Posterior cingulate gyrus (tissue), 11 donors: ENCODE measurements at regions not wholly inside any gene's neighbourhood (a gene's known extent, or its start where the extent isn't known, plus 50 kb on each side); places are given as distances from the start of the nearest gene placed in this dataset.

ENCODE experiments used
- DNase-seq, 10 donors: peaks; one replicate each; pipeline versions ENCODE4 v3.0.0 to v3.0.0-alpha.2; 2020 to 2021; ENCODE audit warnings: mixed read lengths in 3 of 10
- intact Hi-C: fragments of 100-400 bp; cut with DNase I; formaldehyde crosslinking; loops from one replicate; pipeline ENCODE4 v1.15.1; 2023

GRCh38 chrY:14139521-14139920, 83.5 kb downstream of the VCY1B start:
- intact Hi-C loops = no loop called here
- DNase-seq = no peak

DNA sequence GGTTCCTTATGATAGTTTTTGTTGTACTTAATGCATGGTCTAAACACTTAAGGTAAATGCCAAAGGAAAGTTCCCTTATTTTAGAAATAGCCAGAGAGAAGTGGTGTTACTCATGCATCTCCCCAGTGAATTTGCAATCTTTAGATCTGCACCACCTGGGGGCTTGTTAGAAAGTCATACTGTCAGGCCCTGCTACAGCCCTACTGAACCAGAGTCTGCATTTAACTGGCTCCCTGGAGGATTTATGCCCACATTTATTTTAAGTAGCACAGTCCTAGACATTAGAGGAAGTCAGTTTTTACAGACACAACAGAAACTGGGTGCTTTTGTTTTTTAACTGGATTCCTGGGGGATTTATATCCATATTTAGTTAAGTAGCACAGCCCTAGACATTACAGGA, 89.6 kb downstream of the VCY1B start:
- no peak for DNase-seq
- intact Hi-C loops = no loop called here

- DNase-seq = no peak
- intact Hi-C loops = no loop called here
Observed at GRCh38 chrY:14182776-14183175, 126.7 kb downstream of the VCY1B start.

DNA sequence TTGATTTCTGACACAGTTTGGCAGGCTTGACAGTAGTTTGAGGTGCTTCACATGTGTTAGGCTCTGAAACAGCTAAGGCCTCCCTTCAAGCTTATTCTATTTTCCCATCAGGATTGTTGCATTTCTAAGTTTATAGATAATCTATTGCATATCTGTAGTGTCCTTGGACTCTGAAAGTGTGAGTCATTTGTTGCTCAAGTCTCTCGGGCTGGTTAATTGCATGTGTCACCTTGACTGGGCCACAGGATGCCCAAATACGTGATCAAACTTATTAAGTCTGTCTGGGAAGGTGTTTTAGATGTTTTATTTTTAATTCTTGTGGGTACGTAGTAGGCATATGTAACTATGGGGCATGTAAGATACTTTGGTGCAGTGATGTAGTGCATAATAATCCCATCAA, 166.0 kb downstream of the VCY1B start:
- intact Hi-C loops = no loop called here
- no peak for DNase-seq

- intact Hi-C loops = no loop called here
- no peak for DNase-seq
Observed at GRCh38 chrY:14231703-14232102, 175.7 kb downstream of the VCY1B start.

- DNase-seq = no peak
- intact Hi-C loops = no loop called here
Observed at GRCh38 chrY:14235070-14235469, 179.0 kb downstream of the VCY1B start.

DNA sequence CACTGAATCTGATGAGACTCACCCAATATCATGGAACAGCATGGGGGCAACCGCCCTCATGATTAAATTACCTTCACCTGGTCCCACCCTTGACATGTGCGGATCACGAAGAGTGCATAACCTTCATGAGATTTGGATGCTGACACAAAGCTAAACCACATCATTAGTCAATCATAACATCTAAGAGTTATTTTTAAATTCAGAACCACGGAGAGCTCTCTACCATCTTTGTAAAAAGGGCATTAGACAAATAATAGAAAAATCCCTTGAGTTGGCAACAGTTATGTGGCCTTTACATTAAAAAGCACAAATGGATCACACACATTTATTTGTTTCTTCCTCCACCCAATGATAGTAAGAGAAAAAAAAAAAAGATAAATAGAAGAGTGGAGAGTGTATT, 182.2 kb downstream of the VCY1B start:
- intact Hi-C loops = no loop called here
- DNase-seq = no peak

DNA sequence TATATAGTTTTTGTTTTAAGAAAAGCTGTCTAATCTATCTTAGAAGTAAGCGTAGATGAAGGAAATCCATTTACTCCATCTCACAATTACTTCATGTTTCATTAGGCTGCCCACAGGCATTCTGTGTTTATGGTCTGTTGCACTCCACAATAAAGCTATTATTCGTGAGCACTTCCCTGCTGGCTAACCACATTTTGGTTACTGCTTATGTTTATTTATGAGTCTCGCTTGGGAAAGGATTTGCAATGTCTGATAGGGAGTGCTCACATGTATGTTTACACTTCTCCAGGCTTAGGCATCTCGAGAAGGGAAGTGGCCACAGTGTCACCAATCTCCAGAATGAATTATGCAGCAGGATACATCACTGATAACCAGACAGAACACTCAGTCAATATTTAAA, 190.9 kb downstream of the VCY1B start:
- DNase-seq = peak in 1 of 10 donors; percentile 4
- intact Hi-C loops = no loop called here

DNA sequence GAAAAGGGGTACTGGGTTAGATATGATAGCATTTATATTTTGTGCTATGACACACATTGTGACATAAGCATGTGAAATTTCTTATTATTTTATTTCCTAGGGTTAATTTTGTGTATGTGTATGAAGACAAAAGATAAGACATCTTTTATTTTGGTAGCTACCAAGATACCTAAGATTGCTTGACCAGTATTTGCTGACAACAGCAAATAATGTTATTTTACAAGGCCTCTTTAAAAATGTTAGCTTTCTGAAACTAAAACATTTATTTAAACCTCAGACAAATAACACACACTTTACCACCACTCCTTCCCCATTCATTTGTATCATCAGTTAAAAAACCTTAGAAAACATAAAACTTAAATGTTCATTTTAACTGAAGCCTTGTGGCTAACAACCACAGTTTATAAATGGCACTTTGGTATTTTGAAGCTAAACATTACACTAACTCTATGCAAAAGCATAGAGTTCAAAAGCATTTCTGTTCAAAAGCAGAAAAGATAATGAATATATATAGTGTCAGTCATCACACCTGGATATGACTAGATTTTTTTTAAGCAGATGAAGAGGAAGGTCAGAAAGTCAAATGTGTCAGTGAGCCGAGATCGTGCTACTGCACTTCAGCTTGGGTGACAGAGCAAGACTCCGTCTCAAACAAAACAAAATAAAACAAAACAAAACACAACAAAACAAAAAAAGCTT, 193.0 kb downstream of the VCY1B start:
- no peak for DNase-seq
- intact Hi-C loops = no loop called here

DNA sequence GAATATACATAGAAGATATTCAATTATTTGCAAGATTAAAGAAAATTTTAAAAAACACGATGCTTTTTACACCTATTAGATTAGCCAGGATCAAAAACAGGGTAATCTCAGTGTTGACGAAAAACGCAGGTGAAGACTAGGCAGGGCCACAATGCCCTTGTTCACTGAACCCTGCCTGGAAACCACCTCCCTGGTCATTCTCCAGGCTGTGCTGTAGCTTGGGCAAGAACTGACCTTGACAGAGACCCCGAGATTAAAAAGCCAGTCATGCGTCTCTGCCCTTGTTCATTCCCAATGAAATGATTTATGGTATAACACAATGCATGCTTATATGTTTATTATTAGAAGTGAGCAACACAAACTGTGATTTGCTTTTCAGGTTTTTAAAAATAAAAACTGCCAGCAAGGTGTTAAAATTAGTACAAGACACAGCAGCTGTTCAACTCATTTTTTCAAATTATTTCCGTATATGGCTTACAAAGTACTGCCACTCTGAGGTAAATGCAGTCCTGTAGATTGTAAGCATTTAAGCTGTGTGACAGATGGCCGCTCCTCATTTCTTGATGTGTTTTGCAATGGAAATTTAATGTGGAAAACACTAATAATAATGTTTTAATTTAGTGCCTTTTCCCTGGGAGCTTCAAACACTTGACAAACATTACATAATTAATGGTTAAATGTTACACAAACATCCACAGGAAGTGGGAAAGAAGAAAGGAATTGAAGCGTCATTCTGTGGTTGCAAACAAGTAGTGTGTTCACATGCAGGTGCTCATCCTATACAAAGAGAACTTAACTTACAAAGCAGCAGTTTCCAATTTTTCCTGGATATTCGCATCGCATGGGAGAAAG, 200.2 kb downstream of the VCY1B start:
- intact Hi-C loops = no loop called here
- DNase-seq = no peak

DNA sequence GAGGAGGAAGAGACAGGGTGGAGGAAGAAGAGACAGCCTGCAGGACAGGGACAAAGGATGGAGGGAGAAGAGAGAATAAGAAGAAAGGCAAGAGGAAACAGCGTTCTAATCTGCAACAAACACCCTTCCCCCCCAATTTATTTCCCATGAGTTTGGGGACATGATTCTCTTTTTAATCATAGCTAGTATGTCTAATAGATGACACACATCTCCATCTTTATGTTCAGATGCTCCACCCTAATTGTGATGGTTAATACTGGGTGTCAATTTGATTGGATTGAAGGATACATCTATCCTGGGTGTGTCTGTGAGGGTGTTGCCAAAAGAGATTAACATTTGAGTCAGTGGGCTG, 200.8 kb downstream of the VCY1B start:
- no peak for DNase-seq
- intact Hi-C loops = no loop called here

DNA sequence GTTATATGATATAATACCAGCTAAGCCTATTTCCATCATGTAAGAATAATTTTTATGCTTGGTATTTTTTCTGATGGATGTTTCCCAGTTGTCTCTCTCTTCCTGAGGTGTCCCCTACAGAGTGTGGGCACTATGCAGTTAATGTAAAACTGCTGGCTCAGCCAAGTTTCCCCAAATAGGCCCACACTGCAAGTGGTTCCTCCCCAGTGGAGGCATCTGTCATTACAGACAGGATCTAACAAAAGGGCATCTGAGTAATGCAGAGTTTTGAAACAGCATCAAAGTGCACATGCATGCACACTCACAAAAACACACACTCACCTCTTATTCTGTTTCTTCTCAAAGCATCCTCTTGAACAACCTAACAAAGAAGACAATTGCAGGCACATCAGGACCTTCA, 221.0 kb downstream of the VCY1B start:
- no peak for DNase-seq
- intact Hi-C loops = no loop called here

DNA sequence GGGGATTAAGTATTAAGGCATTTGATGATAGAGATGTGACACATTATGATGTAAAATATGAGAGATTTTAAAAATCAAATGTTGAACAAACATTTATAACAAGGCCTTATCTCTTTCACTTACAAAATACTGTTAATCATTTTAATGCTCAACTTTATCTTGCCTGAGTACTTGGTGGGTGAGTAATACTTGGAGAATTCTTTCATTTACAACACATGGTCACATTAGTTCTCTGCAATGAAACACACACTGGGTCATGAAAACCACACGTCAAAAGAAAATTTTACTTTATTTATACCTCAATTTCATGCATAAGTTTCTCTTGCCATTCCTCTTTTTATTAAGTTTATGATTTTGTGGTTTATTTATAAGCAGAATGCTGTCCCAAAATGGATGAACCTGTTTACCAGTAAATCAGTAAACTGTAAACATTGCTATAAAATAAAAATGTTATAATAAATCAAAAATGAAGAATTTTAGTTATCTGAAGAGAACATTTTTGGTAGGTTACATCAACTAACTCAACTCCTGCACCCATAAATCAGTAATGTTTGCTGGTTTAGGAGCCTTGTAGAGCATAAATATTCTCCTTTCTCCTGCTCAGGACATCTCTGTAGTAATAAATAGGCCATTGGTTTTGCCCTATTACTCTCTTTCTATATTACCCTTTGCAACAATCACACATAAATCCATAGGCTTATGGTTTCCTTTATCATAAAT, 233.5 kb upstream of the NLGN4Y start:
- intact Hi-C loops = no loop called here
- DNase-seq = no peak

DNA sequence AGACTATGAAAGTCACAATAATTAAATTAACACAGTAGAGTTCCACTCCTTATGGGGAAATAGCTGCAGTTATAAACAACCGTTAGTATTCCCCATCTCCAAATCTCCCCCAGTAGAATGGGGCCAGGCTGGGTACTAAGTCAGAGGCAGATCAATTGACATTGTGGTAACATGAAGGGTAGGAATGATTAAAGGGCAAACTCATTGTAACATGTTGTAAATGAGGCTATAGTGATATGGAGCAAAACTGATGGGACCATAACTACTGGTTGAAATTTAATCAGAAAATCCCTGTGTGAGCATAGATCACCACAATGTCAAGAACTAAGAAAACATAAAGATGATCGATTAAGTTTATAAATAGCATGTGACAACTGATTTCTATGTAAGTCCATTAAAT, 231.9 kb upstream of the NLGN4Y start:
- intact Hi-C loops = no loop called here
- DNase-seq = no peak

DNA sequence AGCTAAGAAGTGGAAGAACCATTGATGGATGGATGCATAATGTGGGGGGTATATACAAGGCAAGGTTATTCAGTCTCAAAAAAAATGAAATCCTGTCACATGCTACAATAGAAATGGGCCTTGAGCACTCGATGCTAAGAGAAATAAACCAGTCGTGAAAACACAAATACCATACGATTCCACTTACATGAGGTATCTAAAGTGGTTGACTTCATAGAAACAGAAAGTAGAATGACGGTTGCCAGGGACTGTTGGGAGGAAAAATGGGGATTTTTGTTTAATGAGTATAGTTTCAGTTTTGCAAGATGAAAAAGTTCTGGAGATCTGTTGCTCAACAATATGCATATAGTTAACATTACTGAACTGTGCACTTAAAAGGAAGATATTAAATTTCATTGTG, 223.6 kb upstream of the NLGN4Y start:
- intact Hi-C loops = no loop called here
- DNase-seq = no peak

GRCh38 chrY:14301552-14301951, 222.8 kb upstream of the NLGN4Y start:
- no peak for DNase-seq
- intact Hi-C loops = no loop called here

GRCh38 chrY:14328677-14329345, 195.5 kb upstream of the NLGN4Y start:
- DNase-seq = peak in 1 of 10 donors; percentile 9
- intact Hi-C loops = no loop called here

- intact Hi-C loops = no loop called here
- DNase-seq = no peak
Observed at GRCh38 chrY:14330362-14330761, 194.0 kb upstream of the NLGN4Y start.

DNA sequence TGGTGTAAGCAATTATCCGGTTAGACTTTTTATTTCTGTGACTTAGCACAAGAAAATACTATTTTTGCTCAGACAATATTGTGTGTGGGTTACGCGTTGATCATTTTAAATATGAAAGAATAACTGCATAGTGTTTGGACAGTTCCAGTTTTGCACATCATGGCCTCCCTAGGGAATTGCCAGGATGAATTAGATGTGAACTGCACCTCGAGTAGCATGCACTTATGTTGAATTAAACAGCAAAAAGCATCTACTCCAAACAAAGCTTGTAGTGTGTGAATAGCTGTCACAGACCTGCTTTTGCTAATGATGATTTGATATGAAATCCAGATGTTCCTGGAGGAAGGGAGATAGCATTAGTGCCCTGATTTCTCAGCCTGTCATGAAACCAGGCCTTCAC, 184.8 kb upstream of the NLGN4Y start:
- DNase-seq = no peak
- intact Hi-C loops = no loop called here

GRCh38 chrY:14340459-14341143, 183.7 kb upstream of the NLGN4Y start:
- intact Hi-C loops = no loop called here

More at GRCh38 chrY:14340459-14341143, 183.7 kb upstream of the NLGN4Y start:
- DNase-seq = no peak
